ENCODE measurements at regions not wholly inside any gene's neighbourhood (a gene's known extent, or its start where the extent isn't known, plus 50 kb on each side); places are given as distances from the start of the nearest gene placed in this dataset.

- TF ChIP-seq, protein P1, sequence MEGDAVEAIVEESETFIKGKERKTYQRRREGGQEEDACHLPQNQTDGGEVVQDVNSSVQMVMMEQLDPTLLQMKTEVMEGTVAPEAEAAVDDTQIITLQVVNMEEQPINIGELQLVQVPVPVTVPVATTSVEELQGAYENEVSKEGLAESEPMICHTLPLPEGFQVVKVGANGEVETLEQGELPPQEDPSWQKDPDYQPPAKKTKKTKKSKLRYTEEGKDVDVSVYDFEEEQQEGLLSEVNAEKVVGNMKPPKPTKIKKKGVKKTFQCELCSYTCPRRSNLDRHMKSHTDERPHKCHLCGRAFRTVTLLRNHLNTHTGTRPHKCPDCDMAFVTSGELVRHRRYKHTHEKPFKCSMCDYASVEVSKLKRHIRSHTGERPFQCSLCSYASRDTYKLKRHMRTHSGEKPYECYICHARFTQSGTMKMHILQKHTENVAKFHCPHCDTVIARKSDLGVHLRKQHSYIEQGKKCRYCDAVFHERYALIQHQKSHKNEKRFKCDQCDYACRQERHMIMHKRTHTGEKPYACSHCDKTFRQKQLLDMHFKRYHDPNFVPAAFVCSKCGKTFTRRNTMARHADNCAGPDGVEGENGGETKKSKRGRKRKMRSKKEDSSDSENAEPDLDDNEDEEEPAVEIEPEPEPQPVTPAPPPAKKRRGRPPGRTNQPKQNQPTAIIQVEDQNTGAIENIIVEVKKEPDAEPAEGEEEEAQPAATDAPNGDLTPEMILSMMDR (IDR thresholded peaks at IDR 0.05) = no peak
- no peak for TF ChIP-seq EZH2 (IDR thresholded peaks at IDR 0.05)
Measured at GRCh38 chr2:21260311-21260710, 136.5 kb downstream of the TDRD15 start.
